ENCODE measurements at regions not wholly inside any gene's neighbourhood (a gene's known extent, or its start where the extent isn't known, plus 50 kb on each side); places are given as distances from the start of the nearest gene placed in this dataset.

DNA sequence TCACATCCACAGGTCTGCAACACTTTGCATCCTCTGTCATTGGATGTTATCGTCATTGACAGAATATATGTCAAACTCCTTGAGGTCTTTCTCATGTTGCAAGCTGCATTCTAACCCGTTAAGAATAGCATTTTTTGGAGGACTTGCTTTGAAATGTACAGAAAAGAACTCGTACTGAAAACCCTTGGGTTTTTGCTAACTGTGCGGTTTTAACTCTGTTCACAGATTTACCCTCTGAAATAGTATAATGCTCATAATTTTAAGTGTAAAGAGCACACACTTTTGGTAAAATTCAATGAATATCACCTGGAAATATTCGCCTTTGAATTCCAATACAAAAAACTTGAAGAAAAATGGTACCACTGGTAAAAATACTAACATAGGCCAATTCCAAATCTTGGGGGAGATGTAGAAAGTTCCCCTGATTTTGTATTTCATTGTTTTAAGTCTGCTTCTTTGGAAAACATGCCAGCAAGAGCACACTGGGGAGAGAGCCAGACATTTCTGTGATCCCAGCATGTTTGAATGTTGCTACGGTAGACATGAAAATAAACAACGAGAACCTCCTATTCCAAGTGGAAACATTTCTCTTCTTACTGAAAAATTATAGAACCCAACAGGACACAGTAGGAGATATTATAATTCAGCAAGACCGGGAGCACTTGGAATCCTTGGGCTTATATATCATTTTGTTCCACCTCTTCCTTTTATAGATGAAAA lies 446.0 kb downstream of the AEBP2 start:
- Histone ChIP-seq H3K4me3 (no peak overlapping the region), H3K27me3 (no peaks in the 10 kb centered on the region), H3K9me3 (no peaks in the 10 kb centered on the region), H3K27ac (no peak overlapping the region), H3K4me1 (peaks cover 20% of the 10 kb centered on the region), H3K36me3 (no peaks in the 10 kb centered on the region)
- no peak for TF ChIP-seq POLR2A (IDR thresholded peaks at IDR 0.05)
- DNase-seq (ENCODE audit: low spot score in 2 of 2), result no peak
- WGBS, result 67% methylated on average over 8 of the region's 8 CpGs

DNA sequence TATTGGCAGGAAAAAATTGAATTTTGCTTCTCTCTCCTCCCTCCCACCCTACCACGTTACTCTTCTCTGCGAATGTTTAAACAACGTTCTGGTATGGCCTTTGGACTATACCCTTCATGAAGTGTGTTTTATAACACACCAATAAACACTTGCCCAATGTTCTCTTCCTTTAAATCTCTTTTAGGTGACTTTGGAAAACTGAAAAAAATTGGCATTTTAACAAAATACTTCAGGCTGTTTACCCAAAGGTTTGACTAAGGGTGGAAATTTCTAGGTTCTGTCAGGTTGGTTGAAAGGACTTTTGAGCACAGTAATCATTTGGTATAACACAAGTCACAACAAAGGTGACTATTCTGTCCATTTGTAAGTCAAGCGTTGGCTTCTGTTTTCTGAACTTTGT lies 446.8 kb downstream of the AEBP2 start:
- Histone ChIP-seq H3K4me1 (peaks cover 20% of the 10 kb centered on the region), H3K36me3 (no peaks in the 10 kb centered on the region), H3K27ac (no peak overlapping the region), H3K27me3 (no peaks in the 10 kb centered on the region), H3K9me3 (no peaks in the 10 kb centered on the region), H3K4me3 (no peak overlapping the region)
- 93% methylated on average over 4 of the region's 4 CpGs for WGBS
- no peak for DNase-seq (ENCODE audit: low spot score in 2 of 2)
- TF ChIP-seq, protein P1, sequence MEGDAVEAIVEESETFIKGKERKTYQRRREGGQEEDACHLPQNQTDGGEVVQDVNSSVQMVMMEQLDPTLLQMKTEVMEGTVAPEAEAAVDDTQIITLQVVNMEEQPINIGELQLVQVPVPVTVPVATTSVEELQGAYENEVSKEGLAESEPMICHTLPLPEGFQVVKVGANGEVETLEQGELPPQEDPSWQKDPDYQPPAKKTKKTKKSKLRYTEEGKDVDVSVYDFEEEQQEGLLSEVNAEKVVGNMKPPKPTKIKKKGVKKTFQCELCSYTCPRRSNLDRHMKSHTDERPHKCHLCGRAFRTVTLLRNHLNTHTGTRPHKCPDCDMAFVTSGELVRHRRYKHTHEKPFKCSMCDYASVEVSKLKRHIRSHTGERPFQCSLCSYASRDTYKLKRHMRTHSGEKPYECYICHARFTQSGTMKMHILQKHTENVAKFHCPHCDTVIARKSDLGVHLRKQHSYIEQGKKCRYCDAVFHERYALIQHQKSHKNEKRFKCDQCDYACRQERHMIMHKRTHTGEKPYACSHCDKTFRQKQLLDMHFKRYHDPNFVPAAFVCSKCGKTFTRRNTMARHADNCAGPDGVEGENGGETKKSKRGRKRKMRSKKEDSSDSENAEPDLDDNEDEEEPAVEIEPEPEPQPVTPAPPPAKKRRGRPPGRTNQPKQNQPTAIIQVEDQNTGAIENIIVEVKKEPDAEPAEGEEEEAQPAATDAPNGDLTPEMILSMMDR (IDR thresholded peaks at IDR 0.05), result no peak

DNA sequence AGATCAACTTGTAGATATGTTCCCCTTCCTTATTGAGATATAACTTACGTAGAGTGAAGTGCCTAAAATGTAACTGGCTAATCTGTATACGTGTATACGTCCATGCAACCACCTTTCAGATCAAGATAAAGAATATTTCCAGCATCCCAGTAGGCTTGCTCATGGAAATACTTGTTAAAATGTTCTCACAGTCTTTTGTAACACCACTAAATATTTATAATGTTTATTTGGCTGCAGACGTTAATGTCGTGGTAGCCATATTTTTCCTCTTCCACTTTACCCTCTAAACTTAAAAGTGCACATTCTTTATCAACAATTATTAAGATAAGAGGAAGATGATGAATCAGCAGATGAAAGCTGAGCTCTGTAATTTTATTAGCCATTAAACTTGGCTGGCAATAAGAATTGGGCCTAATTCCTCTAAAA lies 447.4 kb downstream of the AEBP2 start:
- 78% methylated on average over 5 of the region's 5 CpGs for WGBS

DNA sequence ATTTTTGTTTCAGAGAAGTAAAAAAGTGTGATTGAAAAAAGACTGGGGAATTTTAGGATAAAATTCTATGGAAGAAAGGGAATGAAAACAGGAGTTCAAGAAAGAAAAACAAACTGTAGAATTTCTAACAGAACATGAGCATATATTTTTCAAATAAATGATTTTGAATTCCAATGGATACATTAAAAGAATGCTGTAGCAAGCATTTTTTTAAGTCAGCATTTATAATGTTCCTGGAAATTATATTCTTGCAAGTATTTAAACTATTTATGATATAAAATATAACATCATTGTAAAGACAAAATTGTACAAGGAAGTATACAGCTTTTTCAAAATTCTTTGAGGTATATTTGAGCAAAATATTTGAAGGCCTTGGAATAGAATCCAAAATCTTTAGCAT lies 450.7 kb downstream of the AEBP2 start:
- TF ChIP-seq POLR2A (IDR thresholded peaks at IDR 0.05), result no peak
- no peak for TF ChIP-seq EP300 (IDR thresholded peaks at IDR 0.05)
- TF ChIP-seq POLR2AphosphoS5 (IDR thresholded peaks at IDR 0.05), result no peak
- TF ChIP-seq, protein P1 (IDR thresholded peaks at IDR 0.05), result no peak
- Histone ChIP-seq H3K36me3 (no peaks in the 10 kb centered on the region), H3K9me3 (no peaks in the 10 kb centered on the region), H3K27me3 (no peaks in the 10 kb centered on the region), H3K27ac (no peak overlapping the region), H3K4me3 (no peak overlapping the region), H3K4me1 (peaks cover 5% of the 10 kb centered on the region)
- no peak for DNase-seq (ENCODE audit: low spot score in 2 of 2)

More for the DNA sequence above, 447.4 kb downstream of the AEBP2 start:
- Histone ChIP-seq H3K27me3 (no peaks in the 10 kb centered on the region), H3K27ac (no peak overlapping the region), H3K9me3 (no peaks in the 10 kb centered on the region), H3K4me1 (peaks cover 20% of the 10 kb centered on the region), H3K4me3 (no peak overlapping the region), H3K36me3 (no peaks in the 10 kb centered on the region)
- no peak for DNase-seq (ENCODE audit: low spot score in 2 of 2)
- TF ChIP-seq EP300 (IDR thresholded peaks at IDR 0.05) (no peak), POLR2AphosphoS5 (IDR thresholded peaks at IDR 0.05) (no peak), POLR2A (IDR thresholded peaks at IDR 0.05) (no peak)
- TF ChIP-seq, protein P1 (IDR thresholded peaks at IDR 0.05), result no peak

DNA sequence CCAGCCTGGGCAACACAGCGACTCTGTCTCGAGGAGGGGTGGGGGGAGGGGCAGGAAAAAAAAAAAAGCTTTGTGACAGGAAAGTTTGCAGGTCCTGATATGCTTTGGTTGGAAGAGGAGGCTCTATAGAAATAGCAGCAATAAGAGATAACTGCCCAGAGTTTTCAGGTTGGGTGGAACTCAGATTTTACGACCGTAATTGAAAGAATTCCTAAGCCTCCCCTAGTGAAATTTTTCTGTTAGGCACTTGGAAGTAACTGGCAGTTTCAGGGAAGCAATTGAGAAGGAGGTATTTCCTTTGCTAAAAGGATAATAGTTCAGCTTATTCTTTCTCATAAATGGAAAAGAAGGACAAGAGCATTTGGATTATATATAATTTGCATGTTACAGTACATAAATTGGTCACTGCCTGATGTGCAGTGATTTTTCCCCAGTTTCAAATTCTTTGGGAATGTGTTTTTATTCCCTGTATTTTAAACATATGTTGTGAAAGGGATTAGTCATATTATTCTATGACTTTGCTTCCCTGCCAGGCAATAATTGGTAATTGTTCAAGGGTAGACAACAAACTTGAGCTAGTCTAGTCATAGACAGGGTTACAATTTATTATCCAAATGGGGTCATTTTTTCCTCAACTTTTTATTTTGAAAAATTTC lies 452.8 kb downstream of the AEBP2 start:
- H3K27me3 ChIP-seq, result no peaks in the 10 kb centered on the region
- H3K36me3 ChIP-seq, result no peaks in the 10 kb centered on the region
- no peak overlapping the region for H3K4me3 ChIP-seq
- H3K4me1 ChIP-seq, result no peaks in the 10 kb centered on the region
- 60% methylated on average over 4 of the region's 4 CpGs for WGBS
- no peak overlapping the region for H3K27ac ChIP-seq
- TF ChIP-seq POLR2A (IDR thresholded peaks at IDR 0.05) (no peak), POLR2AphosphoS5 (IDR thresholded peaks at IDR 0.05) (no peak), EP300 (IDR thresholded peaks at IDR 0.05) (no peak)
- TF ChIP-seq, protein P1 (IDR thresholded peaks at IDR 0.05), result no peak
- no peaks in the 10 kb centered on the region for H3K9me3 ChIP-seq
- DNase-seq (ENCODE audit: low spot score in 2 of 2), result no peak

Data from suprapubic skin (tissue), 4 donors.